GM23338 (cell line): ENCODE measurements at regions not wholly inside any gene's neighbourhood (a gene's known extent, or its start where the extent isn't known, plus 50 kb on each side); places are given as distances from the start of the nearest gene placed in this dataset.

Source experiments
- ATAC-seq: fragments of 200-7000 bp; cut with Tn5 transposase; 3 replicates; pipeline ENCODE4 v1.9.1; 2020
- DNase-seq: peaks from one replicate; pipeline ENCODE4 v3.0.0-alpha.2; 2015; ENCODE audit warnings: low spot score
- H2AFZ ChIP-seq: fragments of 200-600 bp; sonication (generic); 2 replicates; pipeline ENCODE4 v1.8.0; 2016; ENCODE audit warnings: antibody characterized with exemption, mild to moderate bottlenecking, moderate library complexity
- H3F3A ChIP-seq: fragments of 200-600 bp; sonication (generic); replicated peaks from 2 replicates; pipeline ENCODE4 v1.8.0; 2017; ENCODE audit warnings: antibody characterized with exemption, mixed run types, low read depth
- H3K27ac ChIP-seq: fragments of 200-600 bp; sonication (generic); 2 replicates; pipeline ENCODE4 v1.6.1; 2016; ENCODE audit warnings: low read depth
- H3K27me3 ChIP-seq: fragments of 200-600 bp; sonication (generic); 2 replicates; pipeline ENCODE4 v1.8.0; 2016; ENCODE audit warnings: mild to moderate bottlenecking, mixed run types, moderate library complexity; ENCODE audit not compliant: insufficient read depth
- H3K36me3 ChIP-seq: fragments of 200-600 bp; sonication (generic); 2 replicates; pipeline ENCODE4 v1.8.0; 2016; ENCODE audit warnings: mild to moderate bottlenecking; ENCODE audit not compliant: insufficient read depth
- H3K4me1 ChIP-seq: fragments of 200-600 bp; sonication (generic); 2 replicates; pipeline ENCODE4 v1.8.0; 2016; ENCODE audit warnings: mild to moderate bottlenecking, moderate library complexity; ENCODE audit not compliant: insufficient read depth
- H3K4me2 ChIP-seq: fragments of 200-600 bp; sonication (generic); 2 replicates; pipeline ENCODE4 v1.7.1; 2017; ENCODE audit warnings: mixed run types
- H3K4me3 ChIP-seq: fragments of 200-600 bp; sonication (generic); 2 replicates; pipeline ENCODE4 v1.6.1; 2016; ENCODE audit warnings: mixed run types
- H3K79me2 ChIP-seq: fragments of 200-600 bp; sonication (generic); replicated peaks from 2 replicates; pipeline ENCODE4 v1.8.0; 2017; ENCODE audit warnings: mild to moderate bottlenecking; ENCODE audit not compliant: insufficient read depth
- H3K9me2 ChIP-seq: fragments of 200-600 bp; sonication (generic); 2 replicates; pipeline ENCODE4 v1.8.0; 2017; ENCODE audit not compliant: insufficient read depth
- H4K20me1 ChIP-seq: fragments of 200-600 bp; sonication (generic); replicated peaks from 2 replicates; pipeline ENCODE4 v1.8.0; 2017; ENCODE audit warnings: mild to moderate bottlenecking; ENCODE audit not compliant: insufficient read depth
- H3K27ac Mint-ChIP-seq: 2 replicates; pipeline ENCODE4 v1.8.0; 2020; ENCODE audit warnings: inconsistent platforms, mild to moderate bottlenecking, moderate library complexity, mixed read lengths
- H3K27me3 Mint-ChIP-seq: 3 replicates; pipeline ENCODE4 v1.8.0; 2022; ENCODE audit warnings: low read depth, mild to moderate bottlenecking, moderate library complexity, mixed read lengths, inconsistent platforms; ENCODE audit not compliant: insufficient read depth, poor library complexity
- H3K36me3 Mint-ChIP-seq: 3 replicates; pipeline ENCODE4 v1.8.0; 2021; ENCODE audit warnings: low read depth, mild to moderate bottlenecking, inconsistent platforms, moderate library complexity, mixed read lengths
- H3K4me1 Mint-ChIP-seq: 3 replicates; pipeline ENCODE4 v1.8.0; 2020; ENCODE audit warnings: mild to moderate bottlenecking, inconsistent platforms, mixed read lengths
- H3K4me3 Mint-ChIP-seq: 3 replicates; pipeline ENCODE4 v1.8.0; 2021; ENCODE audit warnings: moderate library complexity, mild to moderate bottlenecking, inconsistent platforms, mixed read lengths
- H3K9me3 Mint-ChIP-seq: 3 replicates; pipeline ENCODE4 v1.8.0; 2020; ENCODE audit warnings: moderate library complexity, mild to moderate bottlenecking, inconsistent platforms, mixed read lengths
- CREB1 ChIP-seq: fragments of 250-450 bp; sonication (Bioruptor Pico); IDR thresholded peaks from 2 replicates; pipeline ENCODE4 v1.5.0; 2020; ENCODE audit warnings: low read depth, mild to moderate bottlenecking, moderate library complexity
- CTCF ChIP-seq, 2 experiments: fragments of 200-600 bp in 1 of 2; sonication (generic) in 1 of 2; conservative IDR thresholded peaks; 2 replicates each; pipeline versions ENCODE4 v1.5.1 to v1.6.1; 2016 to 2017; ENCODE audit warnings: antibody characterized with exemption in 2 of 2, low read depth in 2 of 2, mild to moderate bottlenecking in 2 of 2, moderate library complexity in 1 of 2
- ETS1 ChIP-seq: IDR thresholded peaks from 2 replicates; pipeline ENCODE4 v1.6.1; 2016; ENCODE audit warnings: antibody characterized with exemption
- EZH2 ChIP-seq: fragments of 200-600 bp; sonication (generic); IDR thresholded peaks from one replicate; pipeline ENCODE4 v1.8.0; 2017; ENCODE audit warnings: antibody characterized with exemption, mild to moderate bottlenecking, low read depth; ENCODE audit not compliant: unreplicated experiment
- EZH2phosphoT487 ChIP-seq: fragments of 200-600 bp; sonication (generic); IDR thresholded peaks from one replicate; pipeline ENCODE4 v1.8.1; 2018; ENCODE audit warnings: antibody characterized with exemption; ENCODE audit not compliant: unreplicated experiment
- JUNB ChIP-seq: IDR thresholded peaks from one replicate; pipeline ENCODE4 v1.6.1; 2016; ENCODE audit warnings: antibody characterized with exemption; ENCODE audit not compliant: unreplicated experiment
- NANOG ChIP-seq: IDR thresholded peaks from 2 replicates; pipeline ENCODE4 v1.6.1; 2016; ENCODE audit warnings: antibody characterized with exemption, borderline replicate concordance
- POLR2AphosphoS5 ChIP-seq: IDR thresholded peaks from 2 replicates; pipeline ENCODE4 v1.6.1; 2016; ENCODE audit warnings: antibody characterized with exemption, low read depth
- REST ChIP-seq: IDR thresholded peaks from one replicate; pipeline ENCODE4 v1.6.1; 2018; ENCODE audit warnings: antibody characterized with exemption; ENCODE audit not compliant: unreplicated experiment
- STAT1 ChIP-seq: IDR thresholded peaks from one replicate; pipeline ENCODE4 v1.6.1; 2016; ENCODE audit warnings: antibody characterized with exemption; ENCODE audit not compliant: unreplicated experiment
- ZNF114 ChIP-seq: fragments of 250-450 bp; sonication (Bioruptor Pico); IDR thresholded peaks from 2 replicates; pipeline ENCODE4 v1.5.0; 2020; ENCODE audit warnings: mild to moderate bottlenecking, moderate library complexity
- ZNF331 ChIP-seq: fragments of 250-450 bp; sonication (Bioruptor Pico); IDR thresholded peaks from 2 replicates; pipeline ENCODE4 v1.5.0; 2020; ENCODE audit warnings: low read depth, mild to moderate bottlenecking, moderate library complexity

GRCh38 chr2:78941751-78942150 is 83.8 kb upstream of the REG3G start (continued):
- TF ChIP-seq CREB1 (CRISPR knock-in tag), result no peak
- no peak for TF ChIP-seq NANOG
- no peak for TF ChIP-seq REST
- TF ChIP-seq EZH2phosphoT487, result no peak
- TF ChIP-seq STAT1, result no peak
- no peak for TF ChIP-seq CTCF (conservative IDR thresholded peaks at IDR 0.05; ENCODE audit: low read depth in 2 of 2)
- TF ChIP-seq ETS1, result no peak

GRCh38 chr2:78963881-78964280 is 61.6 kb upstream of the REG3G start:
- no peak overlapping the region for H2AFZ ChIP-seq
- H4K20me1 ChIP-seq, result no peaks in the 10 kb centered on the region
- H3K79me2 ChIP-seq, result no peaks in the 10 kb centered on the region
- H3K4me2 ChIP-seq, result no peak overlapping the region
- no peaks in the 10 kb centered on the region for H3K27me3 ChIP-seq
- no peak overlapping the region for H3K27ac Mint-ChIP-seq
- no peaks in the 10 kb centered on the region for H3K9me3 Mint-ChIP-seq
- H3K27ac ChIP-seq, result no peak overlapping the region
- no peaks in the 10 kb centered on the region for H3K36me3 ChIP-seq
- DNase-seq, result no peak
- no peaks in the 10 kb centered on the region; the same call in 2 of the 3 replicates for H3K4me1 Mint-ChIP-seq
- H3K4me1 ChIP-seq, result 0 out of 2 replicates have a peak, but pooled peaks cover 4% of the 10 kb centered on the region
- no peaks in the 10 kb centered on the region for H3K9me2 ChIP-seq
- no peak overlapping the region for H3K4me3 ChIP-seq
- H3F3A ChIP-seq, result no peaks in the 10 kb centered on the region
- H3K36me3 Mint-ChIP-seq, result no peaks in the 10 kb centered on the region
- peaks cover 2% of the 10 kb centered on the region for H3K27me3 Mint-ChIP-seq
- ATAC-seq, result no peak
- H3K4me3 Mint-ChIP-seq, result no peak overlapping the region
- TF ChIP-seq NANOG (no peak), ZNF331 (CRISPR knock-in tag) (no peak), REST (no peak), ZNF114 (no peak), JUNB (no peak), CREB1 (CRISPR knock-in tag) (no peak), STAT1 (no peak), EZH2phosphoT487 (no peak), POLR2AphosphoS5 (no peak), ETS1 (no peak), EZH2 (no peak)
